ENCODE measurements at regions not wholly inside any gene's neighbourhood (a gene's known extent, or its start where the extent isn't known, plus 50 kb on each side); places are given as distances from the start of the nearest gene placed in this dataset.

- CTCF ChIA-PET, result interaction anchor here (0.6 to 1.0 kb wide), 3 partner anchors 13 to 251 kb away, joined by 3 to 10 read pairs (median 3); no protein-coding TSS in a partner anchor
Observed at GRCh38 chr22:48796310-48797015, 1031.2 kb downstream of the BRD1 start.

GRCh38 chr22:48795664-48796063 is 1032.0 kb downstream of the BRD1 start:
- no peaks in the 10 kb centered on the region for H3K9me3 ChIP-seq (ENCODE audit: control insufficient read depth, insufficient read depth, low read depth, low read length)
- TF ChIP-seq ZNF610 (tag by site-specific recombination; IDR thresholded peaks at IDR 0.05; ENCODE audit: borderline replicate concordance), result no peak
- TF ChIP-seq INSM2 (tag by site-specific recombination; IDR thresholded peaks at IDR 0.05), result no peak
- TF ChIP-seq ZNF23 (tag by site-specific recombination; IDR thresholded peaks at IDR 0.05; ENCODE audit: borderline replicate concordance), result no peak
- no peak for TF ChIP-seq ZNF184 (tag by site-specific recombination; IDR thresholded peaks at IDR 0.05)
- no peak for TF ChIP-seq SP2 (tag by site-specific recombination; IDR thresholded peaks at IDR 0.05)
- TF ChIP-seq ZNF776 (tag by site-specific recombination; IDR thresholded peaks at IDR 0.05; ENCODE audit: borderline replicate concordance), result no peak
- no peak for TF ChIP-seq REPIN1 (tag by site-specific recombination; IDR thresholded peaks at IDR 0.05; ENCODE audit: low read depth)
- TF ChIP-seq RBAK (tag by site-specific recombination; IDR thresholded peaks at IDR 0.05), result no peak
- no peak for TF ChIP-seq ZNF624 (tag by site-specific recombination; IDR thresholded peaks at IDR 0.05)
- H3K4me3 ChIP-seq (ENCODE audit: low read depth, low read length), result no peak overlapping the region
- no peak overlapping the region for H3K27ac ChIP-seq (ENCODE audit: extremely low read depth, low read depth, low read length)
- H3K4me1 ChIP-seq (ENCODE audit: control insufficient read depth, insufficient read depth, low read length), result no peaks in the 10 kb centered on the region
- ChIA-PET POLR2A (no interaction called here), CTCF (interaction anchor here (0.9 to 1.0 kb wide), 2 partner anchors 12 to 98 kb away, joined by 3 to 10 read pairs; no protein-coding TSS in a partner anchor)
- H3K36me3 ChIP-seq (ENCODE audit: control insufficient read depth in 2 of 2, insufficient read depth in 1 of 2, low read length in 2 of 2), result no peaks in the 10 kb centered on the region

More at GRCh38 chr22:48796310-48797015, 1031.2 kb downstream of the BRD1 start:
- H3K4me3 ChIP-seq (ENCODE audit: low read depth, low read length), result no peak overlapping the region
- no peaks in the 10 kb centered on the region for H3K9me3 ChIP-seq (ENCODE audit: control insufficient read depth, insufficient read depth, low read depth, low read length)
- POLR2A ChIA-PET, result no interaction called here
- no peak overlapping the region for H3K27ac ChIP-seq (ENCODE audit: extremely low read depth, low read depth, low read length)
- TF ChIP-seq ZNF433 (tag by site-specific recombination; IDR thresholded peaks at IDR 0.05; ENCODE audit: low read depth) (no peak), PATZ1 (tag by site-specific recombination; IDR thresholded peaks at IDR 0.05) (no peak), EGR2 (tag by site-specific recombination; IDR thresholded peaks at IDR 0.05; ENCODE audit: low read depth) (peak; percentile 64), ZNF366 (tag by site-specific recombination; conservative IDR thresholded peaks at IDR 0.05) (no peak), ZNF112 (tag by site-specific recombination; IDR thresholded peaks at IDR 0.05) (no peak), IKZF3 (tag by site-specific recombination; IDR thresholded peaks at IDR 0.05) (no peak), ZNF843 (tag by site-specific recombination; IDR thresholded peaks at IDR 0.05) (no peak), HOXA7 (CRISPR knock-in tag; IDR thresholded peaks at IDR 0.05; ENCODE audit: borderline replicate concordance) (no peak), ATF2 (tag by site-specific recombination; IDR thresholded peaks at IDR 0.05; ENCODE audit: low read depth) (no peak), GFI1B (tag by site-specific recombination; IDR thresholded peaks at IDR 0.05) (no peak), ZSCAN23 (tag by site-specific recombination; IDR thresholded peaks at IDR 0.05) (no peak), MYNN (tag by site-specific recombination; IDR thresholded peaks at IDR 0.05; ENCODE audit: borderline replicate concordance) (no peak), HIC1 (tag by site-specific recombination; IDR thresholded peaks at IDR 0.05) (no peak), ZNF521 (tag by site-specific recombination; IDR thresholded peaks at IDR 0.05) (no peak), ZFHX2 (tag by site-specific recombination; conservative IDR thresholded peaks at IDR 0.05) (peak; percentile 52)
- H3K36me3 ChIP-seq (ENCODE audit: control insufficient read depth in 2 of 2, insufficient read depth in 1 of 2, low read length in 2 of 2), result no peaks in the 10 kb centered on the region
- no peaks in the 10 kb centered on the region for H3K4me1 ChIP-seq (ENCODE audit: control insufficient read depth, insufficient read depth, low read length)
